ENCODE measurements at regions not wholly inside any gene's neighbourhood (a gene's known extent, or its start where the extent isn't known, plus 50 kb on each side); places are given as distances from the start of the nearest gene placed in this dataset.

DNA sequence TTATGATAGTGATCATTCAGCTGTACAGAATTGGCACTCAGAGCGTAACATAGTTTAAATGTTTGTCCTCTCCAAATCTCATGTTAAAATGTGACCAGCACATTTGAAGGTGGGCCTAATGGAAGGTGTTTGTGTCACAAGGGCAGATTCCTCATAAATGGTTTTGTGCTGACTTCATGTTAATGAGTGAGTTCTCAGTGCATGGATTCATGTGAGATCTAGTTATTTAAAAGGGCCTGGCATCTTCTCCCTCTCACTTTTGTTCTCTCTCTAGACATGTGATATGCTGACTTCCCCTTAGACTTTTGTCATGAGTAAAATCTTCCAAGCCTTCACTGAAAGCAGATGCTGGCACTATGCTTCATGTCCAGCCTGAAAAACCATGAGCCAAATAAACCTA lies 452.4 kb upstream of the PTCHD4 start:
- TF ChIP-seq, protein P1, sequence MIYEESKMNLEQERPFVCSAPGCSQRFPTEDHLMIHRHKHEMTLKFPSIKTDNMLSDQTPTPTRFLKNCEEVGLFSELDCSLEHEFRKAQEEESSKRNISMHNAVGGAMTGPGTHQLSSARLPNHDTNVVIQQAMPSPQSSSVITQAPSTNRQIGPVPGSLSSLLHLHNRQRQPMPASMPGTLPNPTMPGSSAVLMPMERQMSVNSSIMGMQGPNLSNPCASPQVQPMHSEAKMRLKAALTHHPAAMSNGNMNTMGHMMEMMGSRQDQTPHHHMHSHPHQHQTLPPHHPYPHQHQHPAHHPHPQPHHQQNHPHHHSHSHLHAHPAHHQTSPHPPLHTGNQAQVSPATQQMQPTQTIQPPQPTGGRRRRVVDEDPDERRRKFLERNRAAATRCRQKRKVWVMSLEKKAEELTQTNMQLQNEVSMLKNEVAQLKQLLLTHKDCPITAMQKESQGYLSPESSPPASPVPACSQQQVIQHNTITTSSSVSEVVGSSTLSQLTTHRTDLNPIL (CRISPR knock-in tag; IDR thresholded peaks at IDR 0.05; ENCODE audit: low read depth) = no peak
- TF ChIP-seq, protein P2, sequence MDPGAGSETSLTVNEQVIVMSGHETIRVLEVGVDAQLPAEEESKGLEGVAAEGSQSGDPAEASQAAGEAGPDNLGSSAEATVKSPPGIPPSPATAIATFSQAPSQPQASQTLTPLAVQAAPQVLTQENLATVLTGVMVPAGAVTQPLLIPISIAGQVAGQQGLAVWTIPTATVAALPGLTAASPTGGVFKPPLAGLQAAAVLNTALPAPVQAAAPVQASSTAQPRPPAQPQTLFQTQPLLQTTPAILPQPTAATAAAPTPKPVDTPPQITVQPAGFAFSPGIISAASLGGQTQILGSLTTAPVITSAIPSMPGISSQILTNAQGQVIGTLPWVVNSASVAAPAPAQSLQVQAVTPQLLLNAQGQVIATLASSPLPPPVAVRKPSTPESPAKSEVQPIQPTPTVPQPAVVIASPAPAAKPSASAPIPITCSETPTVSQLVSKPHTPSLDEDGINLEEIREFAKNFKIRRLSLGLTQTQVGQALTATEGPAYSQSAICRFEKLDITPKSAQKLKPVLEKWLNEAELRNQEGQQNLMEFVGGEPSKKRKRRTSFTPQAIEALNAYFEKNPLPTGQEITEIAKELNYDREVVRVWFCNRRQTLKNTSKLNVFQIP (CRISPR knock-in tag; IDR thresholded peaks at IDR 0.05; ENCODE audit: borderline replicate concordance, low read depth) = no peak
- no peak for TF ChIP-seq ZC3H10 (CRISPR knock-in tag; IDR thresholded peaks at IDR 0.05)
- TF ChIP-seq ARNTL (CRISPR knock-in tag; IDR thresholded peaks at IDR 0.05; ENCODE audit: borderline replicate concordance, low read depth) = no peak
- no peak for TF ChIP-seq ESRRG (CRISPR knock-in tag; IDR thresholded peaks at IDR 0.05)
- no peak for TF ChIP-seq TOX (CRISPR knock-in tag; IDR thresholded peaks at IDR 0.05; ENCODE audit: borderline replicate concordance)
- TF ChIP-seq, protein P3, sequence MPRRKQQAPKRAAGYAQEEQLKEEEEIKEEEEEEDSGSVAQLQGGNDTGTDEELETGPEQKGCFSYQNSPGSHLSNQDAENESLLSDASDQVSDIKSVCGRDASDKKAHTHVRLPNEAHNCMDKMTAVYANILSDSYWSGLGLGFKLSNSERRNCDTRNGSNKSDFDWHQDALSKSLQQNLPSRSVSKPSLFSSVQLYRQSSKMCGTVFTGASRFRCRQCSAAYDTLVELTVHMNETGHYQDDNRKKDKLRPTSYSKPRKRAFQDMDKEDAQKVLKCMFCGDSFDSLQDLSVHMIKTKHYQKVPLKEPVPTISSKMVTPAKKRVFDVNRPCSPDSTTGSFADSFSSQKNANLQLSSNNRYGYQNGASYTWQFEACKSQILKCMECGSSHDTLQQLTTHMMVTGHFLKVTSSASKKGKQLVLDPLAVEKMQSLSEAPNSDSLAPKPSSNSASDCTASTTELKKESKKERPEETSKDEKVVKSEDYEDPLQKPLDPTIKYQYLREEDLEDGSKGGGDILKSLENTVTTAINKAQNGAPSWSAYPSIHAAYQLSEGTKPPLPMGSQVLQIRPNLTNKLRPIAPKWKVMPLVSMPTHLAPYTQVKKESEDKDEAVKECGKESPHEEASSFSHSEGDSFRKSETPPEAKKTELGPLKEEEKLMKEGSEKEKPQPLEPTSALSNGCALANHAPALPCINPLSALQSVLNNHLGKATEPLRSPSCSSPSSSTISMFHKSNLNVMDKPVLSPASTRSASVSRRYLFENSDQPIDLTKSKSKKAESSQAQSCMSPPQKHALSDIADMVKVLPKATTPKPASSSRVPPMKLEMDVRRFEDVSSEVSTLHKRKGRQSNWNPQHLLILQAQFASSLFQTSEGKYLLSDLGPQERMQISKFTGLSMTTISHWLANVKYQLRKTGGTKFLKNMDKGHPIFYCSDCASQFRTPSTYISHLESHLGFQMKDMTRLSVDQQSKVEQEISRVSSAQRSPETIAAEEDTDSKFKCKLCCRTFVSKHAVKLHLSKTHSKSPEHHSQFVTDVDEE (CRISPR knock-in tag; IDR thresholded peaks at IDR 0.05) = no peak
- TF ChIP-seq SNAI2 (CRISPR knock-in tag; IDR thresholded peaks at IDR 0.05) = no peak
- no peak for TF ChIP-seq ZNF565 (CRISPR knock-in tag; conservative IDR thresholded peaks at IDR 0.05; ENCODE audit: low read depth)
- no peak for TF ChIP-seq GLIS3 (CRISPR knock-in tag; IDR thresholded peaks at IDR 0.05)
- no peak for TF ChIP-seq ZNF8 (CRISPR knock-in tag; IDR thresholded peaks at IDR 0.05)
- no peak for TF ChIP-seq OSR1 (CRISPR knock-in tag; IDR thresholded peaks at IDR 0.05)
- no peak for ATAC-seq

DNA sequence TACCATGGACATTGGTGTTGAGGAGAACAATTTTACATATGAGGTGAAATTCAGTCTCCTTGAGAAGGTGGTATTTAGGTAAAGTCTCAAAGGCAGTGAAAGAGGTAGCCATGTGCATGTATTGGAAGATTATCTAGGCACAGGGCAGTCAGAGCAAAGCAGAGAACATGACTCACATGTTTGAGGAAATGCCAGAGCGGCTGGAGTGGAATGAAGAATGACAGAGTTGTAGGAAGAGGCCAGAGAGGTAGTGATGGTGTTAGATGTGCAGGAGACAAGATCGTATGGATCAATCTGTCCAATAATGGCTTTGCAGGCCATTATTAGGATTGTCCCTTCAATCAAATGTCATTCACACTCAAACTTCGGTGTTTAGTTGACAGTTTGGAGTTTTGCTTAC lies 449.4 kb upstream of the PTCHD4 start:
- ATAC-seq = peak; percentile 79

More for the DNA sequence above, 449.4 kb upstream of the PTCHD4 start:
- TF ChIP-seq, protein P4, sequence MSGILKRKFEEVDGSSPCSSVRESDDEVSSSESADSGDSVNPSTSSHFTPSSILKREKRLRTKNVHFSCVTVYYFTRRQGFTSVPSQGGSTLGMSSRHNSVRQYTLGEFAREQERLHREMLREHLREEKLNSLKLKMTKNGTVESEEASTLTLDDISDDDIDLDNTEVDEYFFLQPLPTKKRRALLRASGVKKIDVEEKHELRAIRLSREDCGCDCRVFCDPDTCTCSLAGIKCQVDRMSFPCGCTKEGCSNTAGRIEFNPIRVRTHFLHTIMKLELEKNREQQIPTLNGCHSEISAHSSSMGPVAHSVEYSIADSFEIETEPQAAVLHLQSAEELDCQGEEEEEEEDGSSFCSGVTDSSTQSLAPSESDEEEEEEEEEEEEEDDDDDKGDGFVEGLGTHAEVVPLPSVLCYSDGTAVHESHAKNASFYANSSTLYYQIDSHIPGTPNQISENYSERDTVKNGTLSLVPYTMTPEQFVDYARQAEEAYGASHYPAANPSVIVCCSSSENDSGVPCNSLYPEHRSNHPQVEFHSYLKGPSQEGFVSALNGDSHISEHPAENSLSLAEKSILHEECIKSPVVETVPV (CRISPR knock-in tag; IDR thresholded peaks at IDR 0.05) = no peak
- no peak for TF ChIP-seq ZNF70 (CRISPR knock-in tag; IDR thresholded peaks at IDR 0.05)
- no peak for TF ChIP-seq ZNF565 (CRISPR knock-in tag; conservative IDR thresholded peaks at IDR 0.05; ENCODE audit: low read depth)
- TF ChIP-seq GLIS3 (CRISPR knock-in tag; IDR thresholded peaks at IDR 0.05) = no peak
- TF ChIP-seq ARNTL (CRISPR knock-in tag; IDR thresholded peaks at IDR 0.05; ENCODE audit: borderline replicate concordance, low read depth) = no peak
- TF ChIP-seq ISL1 (CRISPR knock-in tag; IDR thresholded peaks at IDR 0.05) = no peak
- TF ChIP-seq ZFP3 (CRISPR knock-in tag; IDR thresholded peaks at IDR 0.05) = no peak
- TF ChIP-seq, protein P3 (CRISPR knock-in tag; IDR thresholded peaks at IDR 0.05) = no peak
- TF ChIP-seq ZNF8 (CRISPR knock-in tag; IDR thresholded peaks at IDR 0.05) = no peak
- no peak for TF ChIP-seq TOX (CRISPR knock-in tag; IDR thresholded peaks at IDR 0.05; ENCODE audit: borderline replicate concordance)
- TF ChIP-seq ZFP30 (CRISPR knock-in tag; IDR thresholded peaks at IDR 0.05) = no peak
- no peak for TF ChIP-seq ZC3H10 (CRISPR knock-in tag; IDR thresholded peaks at IDR 0.05)
- TF ChIP-seq OSR1 (CRISPR knock-in tag; IDR thresholded peaks at IDR 0.05) = no peak
- no peak for TF ChIP-seq RARB (CRISPR knock-in tag; IDR thresholded peaks at IDR 0.05)
- TF ChIP-seq TCF4 (CRISPR knock-in tag; IDR thresholded peaks at IDR 0.05; ENCODE audit: borderline replicate concordance) = no peak
- TF ChIP-seq, protein P2 (CRISPR knock-in tag; IDR thresholded peaks at IDR 0.05; ENCODE audit: borderline replicate concordance, low read depth) = no peak
- no peak for TF ChIP-seq ESRRG (CRISPR knock-in tag; IDR thresholded peaks at IDR 0.05)
- TF ChIP-seq BACH2 (CRISPR knock-in tag; IDR thresholded peaks at IDR 0.05; ENCODE audit: borderline replicate concordance) = no peak
- no peak for TF ChIP-seq CSDC2 (CRISPR knock-in tag; IDR thresholded peaks at IDR 0.05)

Data from SK-N-SH treated with all-trans-retinoic acid at 6 μM for 48 hours (cell line).